HG03097 (cell line): ENCODE measurements at regions not wholly inside any gene's neighbourhood (a gene's known extent, or its start where the extent isn't known, plus 50 kb on each side); places are given as distances from the start of the nearest gene placed in this dataset.
A peak's percentile ranks its signal among the peaks of the same experiment; 100 is the strongest.

Experiments
- ATAC-seq: cut with Tn5 transposase; IDR thresholded peaks from one replicate; pipeline ENCODE4 v1.9.1; 2021; ENCODE audit not compliant: unreplicated experiment, low FRiP score

DNA sequence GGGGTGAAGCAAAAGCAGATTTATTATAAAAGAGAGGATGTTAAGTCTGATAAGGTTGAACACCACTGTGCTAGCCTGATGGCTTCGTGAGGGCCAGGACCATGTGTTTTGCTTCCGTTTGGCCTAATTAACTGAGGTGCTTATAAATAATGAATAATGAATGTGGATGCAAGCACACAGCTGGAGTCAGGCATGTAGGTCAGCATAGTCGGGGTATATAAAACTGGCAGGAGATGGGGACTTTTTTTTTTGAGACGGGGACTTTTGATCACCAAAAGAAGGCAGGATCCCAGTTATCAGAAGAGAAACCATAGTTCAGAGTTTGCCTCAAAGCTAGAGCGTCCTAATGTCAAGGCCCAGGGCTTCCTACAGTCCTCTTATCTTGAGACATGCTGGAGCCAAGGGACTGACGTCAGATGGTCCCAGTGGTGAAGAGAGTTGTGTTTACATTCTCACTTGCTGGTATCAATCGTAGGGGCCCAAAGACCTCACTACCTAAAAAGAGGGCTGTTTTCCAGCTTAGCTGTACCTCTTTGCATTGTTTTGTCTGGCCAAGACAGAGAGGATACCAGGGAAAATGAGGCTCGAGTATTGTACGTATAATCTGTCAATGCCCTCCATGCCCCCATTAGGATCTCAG is 50.4 kb downstream of the RTL9 start:
- ATAC-seq = no peak

DNA sequence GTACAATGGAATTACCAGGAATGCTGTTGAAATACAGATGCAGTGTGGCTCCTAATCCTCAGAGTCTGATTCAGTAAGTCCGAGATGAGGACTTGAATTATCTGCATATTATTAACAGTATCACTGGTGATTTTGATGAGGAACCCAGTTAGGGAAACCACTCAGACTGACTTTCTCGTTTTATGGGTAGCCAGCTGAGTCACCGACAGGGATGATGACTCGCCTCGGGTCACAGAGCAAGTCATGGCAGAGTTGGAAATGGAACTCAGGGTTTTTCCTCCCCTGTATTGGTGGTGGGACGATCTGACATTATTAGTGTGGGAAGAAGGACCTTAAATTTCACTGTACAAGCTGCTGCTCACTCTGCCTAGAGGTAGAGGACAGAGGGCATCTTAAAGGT is 51.3 kb downstream of the RTL9 start:
- no peak for ATAC-seq

- no peak for ATAC-seq
These were observed 52.0 kb downstream of the RTL9 start for GRCh38 chrX:110410603-110411002.

DNA sequence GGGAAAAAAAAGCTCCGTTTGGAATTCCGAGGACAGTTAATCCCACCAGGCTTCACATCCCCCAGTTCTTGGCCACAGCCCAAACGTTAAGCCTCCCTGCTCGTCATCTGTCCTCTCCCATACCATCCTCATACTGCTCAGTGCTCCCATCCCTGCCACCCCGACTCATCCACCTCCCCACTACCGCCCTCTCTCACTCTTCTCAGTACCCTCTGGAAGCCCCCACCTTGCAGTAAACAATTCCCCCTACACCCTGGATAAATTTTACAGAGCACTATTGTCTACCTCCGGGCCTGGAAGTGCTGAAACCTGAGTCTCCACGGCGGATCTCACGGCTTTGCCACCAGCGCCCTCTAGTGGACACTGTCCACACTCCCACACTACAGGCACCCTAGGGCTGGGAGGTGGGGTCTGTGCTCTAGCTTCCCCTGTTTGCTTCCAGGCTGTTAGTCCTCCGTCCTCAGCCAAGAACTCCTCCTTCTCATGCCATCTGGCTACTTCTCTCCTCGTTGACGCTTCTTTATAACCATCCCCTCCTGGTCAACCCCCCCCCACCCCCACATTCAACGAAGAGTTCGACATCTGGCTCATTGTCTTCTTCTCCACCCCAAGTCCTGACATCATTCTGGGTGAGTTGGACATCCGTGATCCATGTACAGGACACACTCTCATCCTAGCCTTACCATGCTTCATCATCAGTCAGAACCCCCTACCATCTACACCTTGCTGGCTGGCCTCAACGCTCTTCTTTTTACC is 54.5 kb downstream of the RTL9 start:
- peak; percentile 57 for ATAC-seq

DNA sequence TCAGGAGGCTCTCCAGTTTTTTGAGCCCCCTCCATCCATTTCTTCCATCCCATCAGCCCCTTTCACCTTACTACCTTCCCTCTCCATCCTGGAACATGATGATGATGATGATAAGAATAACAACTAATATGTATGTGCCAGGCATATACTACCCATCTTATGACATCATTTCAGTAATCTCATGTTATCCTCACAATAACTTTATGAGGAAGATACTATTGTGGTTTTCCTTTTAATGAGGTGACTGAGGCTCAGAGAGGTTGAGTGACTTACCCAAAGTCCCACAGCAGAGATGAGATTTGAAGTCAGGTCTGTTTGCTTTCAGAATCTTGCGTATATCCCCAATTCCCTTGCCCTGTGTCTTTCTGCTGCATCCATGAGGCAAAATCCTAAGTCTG is 55.1 kb downstream of the RTL9 start:
- ATAC-seq = no peak

GRCh38 chrX:110414273-110414672 is 55.6 kb downstream of the RTL9 start:
- peak; percentile 42 for ATAC-seq

GRCh38 chrX:110414679-110415439 is 56.2 kb downstream of the RTL9 start:
- ATAC-seq = peak; percentile 54

- no peak for ATAC-seq
These were observed 57.0 kb downstream of the RTL9 start for GRCh38 chrX:110415440-110416170.

DNA sequence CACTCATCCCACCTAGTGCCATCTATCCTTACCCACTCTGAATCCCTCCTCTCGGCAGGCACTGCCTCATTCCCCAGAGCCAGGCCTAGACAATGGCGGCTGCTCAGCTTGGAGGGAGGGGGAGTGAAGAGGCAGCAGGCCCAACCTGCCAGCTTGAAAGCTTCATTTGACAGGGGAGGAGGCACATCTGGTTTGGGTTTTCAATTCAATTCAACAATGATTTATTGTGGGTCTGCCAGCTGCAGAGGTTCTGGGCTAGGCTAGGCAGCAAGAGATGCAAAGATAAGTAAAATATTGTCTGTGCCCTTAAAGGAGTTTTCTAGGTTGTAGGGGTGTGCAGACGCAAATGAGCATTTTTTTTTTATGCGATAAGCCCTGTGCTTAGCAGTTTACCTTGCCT is 58.5 kb downstream of the RTL9 start:
- ATAC-seq = no peak

DNA sequence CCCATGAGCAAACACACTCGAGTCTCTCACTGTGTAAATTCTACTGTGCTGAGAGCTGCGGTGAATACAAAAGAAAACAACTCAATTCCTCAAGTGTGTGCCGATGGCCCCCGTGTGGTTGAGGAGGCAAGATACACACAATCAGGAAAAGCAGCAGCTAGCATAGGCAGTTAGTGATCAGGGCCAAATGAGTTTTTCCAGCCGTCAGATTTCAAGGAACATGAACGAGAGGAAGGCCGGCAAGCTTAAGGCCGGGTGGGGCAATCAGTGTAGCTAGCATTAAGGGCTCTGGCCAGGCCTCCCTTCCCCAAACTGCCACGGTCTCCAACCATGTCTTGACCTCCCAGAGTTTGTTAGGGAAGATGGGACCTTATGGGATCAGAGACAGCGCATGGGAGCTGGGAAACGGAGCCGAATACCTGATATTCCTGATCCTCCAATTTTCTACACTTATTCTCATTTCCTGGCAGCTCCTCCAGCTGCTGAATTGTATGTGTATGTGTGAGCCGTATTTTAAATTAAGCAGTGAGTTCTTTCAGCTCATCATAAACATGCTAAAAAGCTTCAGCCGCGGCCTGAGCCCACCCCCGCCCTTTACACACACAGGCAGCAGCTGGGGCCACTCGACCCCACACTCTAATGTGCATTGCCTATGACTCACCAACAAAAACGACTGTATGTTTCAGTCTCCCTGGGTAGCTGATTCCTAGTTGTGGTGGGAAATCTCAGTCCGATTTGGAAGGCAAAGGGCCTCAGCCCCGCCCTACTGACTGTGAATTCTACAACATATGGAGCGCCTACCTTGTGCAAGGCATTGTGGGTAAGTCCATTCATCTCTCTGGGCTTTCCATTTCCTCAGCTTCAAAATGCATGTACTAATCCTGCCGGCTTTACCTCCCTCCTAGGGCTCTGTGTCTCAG is 59.9 kb downstream of the RTL9 start:
- ATAC-seq = no peak

GRCh38 chrX:110419512-110419911 is 60.9 kb downstream of the RTL9 start:
- no peak for ATAC-seq

DNA sequence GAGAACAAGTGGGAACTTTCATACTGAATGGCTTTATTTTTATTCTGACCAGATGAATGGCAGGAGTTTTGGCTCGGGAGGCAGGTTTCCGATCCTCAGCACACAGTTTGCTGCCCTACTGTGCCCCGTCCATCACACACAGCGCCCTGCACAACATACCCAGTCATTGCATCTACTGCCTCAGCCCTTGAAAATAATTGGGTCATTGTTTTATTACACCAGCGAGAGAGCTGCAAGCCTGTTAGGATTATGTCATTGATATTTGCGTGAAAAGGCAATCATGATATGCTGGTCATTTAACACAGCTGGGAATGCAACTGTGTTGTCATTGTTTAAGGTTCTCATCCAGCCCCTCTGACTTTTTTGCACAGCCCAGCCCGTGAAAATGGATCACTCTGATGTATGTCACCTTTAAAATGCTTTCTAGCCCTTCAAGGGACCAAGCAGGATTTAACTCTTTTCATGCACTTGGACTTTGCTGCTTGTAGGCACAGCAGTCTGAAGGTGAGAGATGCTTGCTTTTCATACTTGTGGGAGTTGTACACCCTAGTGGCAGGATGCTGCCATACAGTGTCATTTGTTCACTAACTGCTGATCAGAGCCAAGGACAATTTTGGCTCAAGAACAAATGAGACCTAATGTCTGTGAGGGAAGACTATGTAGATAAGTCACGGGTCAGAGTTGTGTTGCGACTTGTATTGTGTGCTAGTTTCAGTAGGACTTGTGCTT is 62.3 kb downstream of the RTL9 start:
- ATAC-seq = no peak

GRCh38 chrX:110421500-110422455 is 63.1 kb downstream of the RTL9 start:
- no peak for ATAC-seq

- ATAC-seq = no peak
These were observed 66.8 kb downstream of the RTL9 start for GRCh38 chrX:110425222-110426154.

GRCh38 chrX:110426155-110426504 is 67.5 kb downstream of the RTL9 start:
- ATAC-seq = no peak

GRCh38 chrX:110427076-110427475 is 68.4 kb downstream of the RTL9 start:
- ATAC-seq = no peak

GRCh38 chrX:110428144-110428543 is 69.5 kb downstream of the RTL9 start:
- no peak for ATAC-seq
